CD4-positive, alpha-beta T cell (primary cell): ENCODE measurements at regions not wholly inside any gene's neighbourhood (a gene's known extent, or its start where the extent isn't known, plus 50 kb on each side); places are given as distances from the start of the nearest gene placed in this dataset.

ENCODE experiments used
- ATAC-seq: fragments of 200-7000 bp; cut with Tn5 transposase; one replicate; pipeline ENCODE4 v1.10.0; 2022; ENCODE audit warnings: mild to moderate bottlenecking; ENCODE audit not compliant: poor library complexity
- CTCF ChIA-PET: fragments of 350-600 bp; sonication (Branson Sonifier 250); formaldehyde crosslinking; loops from one replicate; lab custom pipeline; 2021; ENCODE audit warnings: antibody characterized with exemption, inconsistent platforms; lab: Charles Lee
- POLR2A ChIA-PET: fragments of 350-600 bp; sonication (Branson Sonifier 250); formaldehyde crosslinking; loops from one replicate; lab custom pipeline; 2021; ENCODE audit warnings: antibody characterized with exemption, inconsistent platforms; lab: Charles Lee
- DNase-seq, 14 experiments: peaks; one replicate each; pipeline ENCODE4 v3.0.0-alpha.2; 2013 to 2020; ENCODE audit warnings: mixed read lengths in 2 of 14
- H3K27ac ChIP-seq, 2 donors: one replicate each; pipeline versions ENCODE4 v1.5.1 to v1.7.0; 2013; ENCODE audit warnings: low read length in 2 of 2, low read depth in 1 of 2, mild to moderate bottlenecking in 1 of 2
- H3K27me3 ChIP-seq, 2 experiments: 1 replicate in 1 of 2; 2 replicates in 1 of 2; pipeline versions ENCODE4 v1.6.1 to v1.7.0; 2013; ENCODE audit warnings: low read length in 2 of 2, control low read depth in 1 of 2, mild to moderate bottlenecking in 1 of 2, moderate library complexity in 1 of 2; ENCODE audit not compliant: insufficient read depth in 2 of 2, control insufficient read depth in 1 of 2
- H3K36me3 ChIP-seq: one replicate; pipeline ENCODE4 v1.6.1; 2013; ENCODE audit warnings: low read length, control low read depth; ENCODE audit not compliant: insufficient read depth
- H3K4me1 ChIP-seq: one replicate; pipeline ENCODE4 v1.6.1; 2013; ENCODE audit warnings: low read length, control low read depth; ENCODE audit not compliant: insufficient read depth
- H3K4me3 ChIP-seq: one replicate; pipeline ENCODE4 v1.5.1; 2013; ENCODE audit warnings: mild to moderate bottlenecking, low read length, moderate library complexity
- H3K9me3 ChIP-seq, 2 experiments: 1 replicate in 1 of 2; 2 replicates in 1 of 2; pipeline versions ENCODE4 v1.6.1 to v1.7.0; 2013; ENCODE audit warnings: low read length in 2 of 2, mild to moderate bottlenecking in 2 of 2, control low read depth in 1 of 2, moderate library complexity in 1 of 2; ENCODE audit not compliant: control insufficient read depth in 1 of 2, insufficient read depth in 1 of 2
- H3K27ac Mint-ChIP-seq: one replicate; pipeline ENCODE4 v1.8.0; 2020; ENCODE audit warnings: mixed read lengths
- H3K27me3 Mint-ChIP-seq: one replicate; pipeline ENCODE4 v1.8.0; 2021; ENCODE audit warnings: mixed read lengths
- H3K36me3 Mint-ChIP-seq: one replicate; pipeline ENCODE4 v1.8.0; 2021; ENCODE audit warnings: low read depth, mixed read lengths
- H3K4me1 Mint-ChIP-seq: one replicate; pipeline ENCODE4 v1.8.0; 2021; ENCODE audit warnings: low read depth, mixed read lengths
- H3K4me3 Mint-ChIP-seq: one replicate; pipeline ENCODE4 v1.8.0; 2020; ENCODE audit warnings: mild to moderate bottlenecking, mixed read lengths
- H3K9me3 Mint-ChIP-seq: one replicate; pipeline ENCODE4 v1.8.0; 2020; ENCODE audit warnings: mixed read lengths
- intact Hi-C, 2 experiments: fragments of 100-400 bp; cut with DNase I in 1 of 2; cut with micrococcal nuclease in 1 of 2; formaldehyde crosslinking; loops; one replicate each; pipeline versions ENCODE4 v1.15.1 to v1.9.0; 2023 to 2025; cut with DNase I, micrococcal nuclease
- TF ChIP-seq, protein P1 (sequence below): fragments of 200-600 bp; IDR thresholded peaks from one replicate; pipeline ENCODE4 v1.8.0; 2022; ENCODE audit warnings: antibody characterized with exemption, mild to moderate bottlenecking

DNA sequence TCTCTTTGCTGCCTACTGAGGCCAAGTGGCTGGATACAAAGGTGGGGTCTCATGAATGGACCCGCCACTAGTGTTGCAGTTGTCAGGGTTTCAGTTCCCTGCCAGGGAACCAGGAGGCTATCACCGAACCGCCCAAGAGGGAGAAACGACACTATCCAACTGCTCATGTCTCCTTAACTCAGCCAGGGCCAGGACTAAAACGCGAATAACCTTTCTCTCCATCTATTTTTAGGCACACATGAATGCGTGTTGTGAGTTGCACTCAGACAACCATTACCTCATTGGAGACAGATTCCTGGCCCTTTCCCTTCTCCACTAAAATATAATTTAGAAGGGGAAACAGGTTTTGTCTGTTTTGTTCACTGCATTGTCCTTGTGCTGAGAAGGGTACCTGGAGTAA is 559.5 kb downstream of the SOCS6 start:
- TF ChIP-seq, protein P1, sequence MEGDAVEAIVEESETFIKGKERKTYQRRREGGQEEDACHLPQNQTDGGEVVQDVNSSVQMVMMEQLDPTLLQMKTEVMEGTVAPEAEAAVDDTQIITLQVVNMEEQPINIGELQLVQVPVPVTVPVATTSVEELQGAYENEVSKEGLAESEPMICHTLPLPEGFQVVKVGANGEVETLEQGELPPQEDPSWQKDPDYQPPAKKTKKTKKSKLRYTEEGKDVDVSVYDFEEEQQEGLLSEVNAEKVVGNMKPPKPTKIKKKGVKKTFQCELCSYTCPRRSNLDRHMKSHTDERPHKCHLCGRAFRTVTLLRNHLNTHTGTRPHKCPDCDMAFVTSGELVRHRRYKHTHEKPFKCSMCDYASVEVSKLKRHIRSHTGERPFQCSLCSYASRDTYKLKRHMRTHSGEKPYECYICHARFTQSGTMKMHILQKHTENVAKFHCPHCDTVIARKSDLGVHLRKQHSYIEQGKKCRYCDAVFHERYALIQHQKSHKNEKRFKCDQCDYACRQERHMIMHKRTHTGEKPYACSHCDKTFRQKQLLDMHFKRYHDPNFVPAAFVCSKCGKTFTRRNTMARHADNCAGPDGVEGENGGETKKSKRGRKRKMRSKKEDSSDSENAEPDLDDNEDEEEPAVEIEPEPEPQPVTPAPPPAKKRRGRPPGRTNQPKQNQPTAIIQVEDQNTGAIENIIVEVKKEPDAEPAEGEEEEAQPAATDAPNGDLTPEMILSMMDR, result no peak
- H3K4me3 ChIP-seq, result no peak overlapping the region
- no peak overlapping the region for H3K4me3 Mint-ChIP-seq
- no peaks in the 10 kb centered on the region for H3K36me3 Mint-ChIP-seq
- H3K9me3 Mint-ChIP-seq, result no peaks in the 10 kb centered on the region
- H3K4me1 ChIP-seq, result no peaks in the 10 kb centered on the region
- no peaks in the 10 kb centered on the region for H3K36me3 ChIP-seq
- H3K27me3 Mint-ChIP-seq, result no peaks in the 10 kb centered on the region
- H3K4me1 Mint-ChIP-seq, result no peaks in the 10 kb centered on the region
- no peak overlapping the region for H3K27ac ChIP-seq
- ChIA-PET CTCF (no interaction called here), POLR2A (no interaction called here)
- H3K27ac Mint-ChIP-seq, result no peak overlapping the region
- ATAC-seq (no peak), DNase-seq (no peak)
- intact Hi-C loops, result no loop called here
- H3K27me3 ChIP-seq, result no peaks in the 10 kb centered on the region
- H3K9me3 ChIP-seq, result no peaks in the 10 kb centered on the region

DNA sequence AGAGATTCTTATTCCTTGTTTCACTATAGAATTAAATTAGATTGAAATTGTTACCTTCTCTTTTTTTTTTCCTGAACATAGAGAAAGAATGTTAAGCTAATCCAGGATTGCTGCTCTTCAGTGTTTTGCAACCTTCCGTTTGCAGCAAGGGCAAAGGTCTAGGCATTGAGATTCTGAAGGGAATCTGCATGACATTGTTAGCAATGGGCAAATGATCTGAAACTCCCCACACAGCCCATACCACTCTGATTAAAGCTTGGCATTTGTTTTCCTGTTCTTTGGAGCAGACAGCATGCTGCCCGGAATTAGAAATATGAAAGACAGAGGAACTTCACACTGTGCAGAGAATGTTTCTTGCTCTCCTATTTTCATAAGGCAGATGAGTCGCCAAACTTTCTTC is 551.8 kb downstream of the SOCS6 start:
- Histone ChIP-seq H3K4me3 (no peak overlapping the region), H3K27ac (no peak overlapping the region), H3K9me3 (no peaks in the 10 kb centered on the region), H3K4me1 (no peaks in the 10 kb centered on the region), H3K27me3 (no peaks in the 10 kb centered on the region), H3K36me3 (no peaks in the 10 kb centered on the region)
- TF ChIP-seq, protein P1, result no peak
- H3K4me1 Mint-ChIP-seq, result no peaks in the 10 kb centered on the region
- CTCF ChIA-PET, result no interaction called here
- no peaks in the 10 kb centered on the region for H3K27me3 Mint-ChIP-seq
- intact Hi-C loops, result no loop called here
- no peaks in the 10 kb centered on the region for H3K9me3 Mint-ChIP-seq
- H3K4me3 Mint-ChIP-seq, result no peak overlapping the region
- ATAC-seq (no peak), DNase-seq (no peak)
- H3K27ac Mint-ChIP-seq, result no peak overlapping the region
- no peaks in the 10 kb centered on the region for H3K36me3 Mint-ChIP-seq
- POLR2A ChIA-PET, result no interaction called here

DNA sequence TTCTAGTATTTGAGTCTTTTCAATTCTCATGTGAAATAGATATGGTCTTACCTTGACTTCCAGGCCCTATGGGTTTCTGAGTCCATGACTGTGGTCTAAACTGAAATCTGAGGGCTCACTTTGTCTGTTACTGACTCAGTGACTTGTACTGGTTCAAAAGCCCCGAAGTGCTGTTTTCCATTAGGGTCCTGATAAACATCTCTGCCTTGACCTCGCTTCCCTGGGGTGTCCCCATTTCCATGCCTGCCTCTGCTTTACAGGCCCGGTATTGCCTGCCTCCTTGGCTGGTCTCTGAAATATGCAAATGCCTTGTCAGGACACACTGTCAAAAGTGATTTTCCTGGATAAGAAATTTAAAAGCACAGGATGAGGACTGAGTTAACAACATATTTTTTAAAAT is 538.8 kb downstream of the SOCS6 start:
- no peaks in the 10 kb centered on the region for H3K36me3 Mint-ChIP-seq
- ATAC-seq (no peak), DNase-seq (no peak)
- Histone ChIP-seq H3K4me1 (no peaks in the 10 kb centered on the region), H3K27ac (no peak overlapping the region), H3K4me3 (no peak overlapping the region), H3K27me3 (no peaks in the 10 kb centered on the region), H3K36me3 (no peaks in the 10 kb centered on the region), H3K9me3 (no peaks in the 10 kb centered on the region)
- no peak overlapping the region for H3K27ac Mint-ChIP-seq
- CTCF ChIA-PET, result no interaction called here
- H3K4me1 Mint-ChIP-seq, result peaks cover 10% of the 10 kb centered on the region
- H3K9me3 Mint-ChIP-seq, result peaks cover 2% of the 10 kb centered on the region
- H3K27me3 Mint-ChIP-seq, result no peaks in the 10 kb centered on the region
- POLR2A ChIA-PET, result no interaction called here
- intact Hi-C loops, result no loop called here
- no peak overlapping the region for H3K4me3 Mint-ChIP-seq
- TF ChIP-seq, protein P1, result no peak
